Liver (tissue), 3 donors: ENCODE measurements at regions not wholly inside any gene's neighbourhood (a gene's known extent, or its start where the extent isn't known, plus 50 kb on each side); places are given as distances from the start of the nearest gene placed in this dataset.
"Not testable (repeated sequence)": the region's sequence is repeated elsewhere in the genome, so short reads cannot be mapped to it uniquely, and the experiment has no call there.

Experiments used
- ATF3 ChIP-seq: IDR thresholded peaks from 2 replicates; pipeline ENCODE4 v1.6.1; 2016; ENCODE audit warnings: antibody characterized with exemption
- CTCF ChIP-seq: fragments of 150-350 bp; IDR thresholded peaks from 2 replicates; pipeline ENCODE4 v1.5.1; 2017; ENCODE audit warnings: improper control_type of control experiment, low read depth, low read length; ENCODE audit not compliant: missing input control
- EGR1 ChIP-seq, 2 donors: IDR thresholded peaks; 2 replicates each; pipeline ENCODE4 v1.6.1; 2016 to 2018; ENCODE audit warnings: antibody characterized with exemption in 2 of 2, low read depth in 2 of 2
- FOXA1 ChIP-seq: IDR thresholded peaks from 2 replicates; pipeline ENCODE4 v1.6.1; 2016; ENCODE audit warnings: antibody characterized with exemption
- GABPA ChIP-seq, 2 donors: IDR thresholded peaks in 1 of 2; conservative IDR thresholded peaks in 1 of 2; 2 replicates each; pipeline ENCODE4 v1.6.1; 2016; ENCODE audit warnings: antibody characterized with exemption in 2 of 2, mild to moderate bottlenecking in 1 of 2, moderate library complexity in 1 of 2
- JUND ChIP-seq, 2 donors: IDR thresholded peaks; 2 replicates each; pipeline ENCODE4 v1.6.1; 2016; ENCODE audit warnings: antibody characterized with exemption in 2 of 2
- MAX ChIP-seq: IDR thresholded peaks from 2 replicates; pipeline ENCODE4 v1.6.1; 2016; ENCODE audit warnings: antibody characterized with exemption
- NR2F2 ChIP-seq: IDR thresholded peaks from 2 replicates; pipeline ENCODE4 v1.6.1; 2016; ENCODE audit warnings: antibody characterized with exemption
- RAD21 ChIP-seq, 2 donors: IDR thresholded peaks; 2 replicates each; pipeline ENCODE4 v1.6.1; 2016; ENCODE audit warnings: antibody characterized with exemption in 2 of 2, mild to moderate bottlenecking in 2 of 2
- REST ChIP-seq: IDR thresholded peaks from 2 replicates; pipeline ENCODE4 v1.6.1; 2016; ENCODE audit warnings: antibody characterized with exemption, mild to moderate bottlenecking
- RXRA ChIP-seq, 2 donors: IDR thresholded peaks; 2 replicates each; pipeline ENCODE4 v1.6.1; 2017 to 2018; ENCODE audit warnings: antibody characterized with exemption in 2 of 2, mild to moderate bottlenecking in 1 of 2
- TAF1 ChIP-seq: conservative IDR thresholded peaks from 2 replicates; pipeline ENCODE4 v1.6.1; 2016; ENCODE audit warnings: antibody characterized with exemption, mild to moderate bottlenecking
- YY1 ChIP-seq: IDR thresholded peaks from 2 replicates; pipeline ENCODE4 v1.6.1; 2016; ENCODE audit warnings: antibody characterized with exemption, mild to moderate bottlenecking
- donor health status: healthy.
- donor health status: healthy.

- TF ChIP-seq CTCF; TAF1; FOXA1; RAD21 (IDR thresholded peaks at IDR 0.05); EGR1 (IDR thresholded peaks at IDR 0.05; ENCODE audit: low read depth in 2 of 2); GABPA (IDR thresholded peaks at IDR 0.05 in 1 of 2, conservative IDR thresholded peaks at IDR 0.05 in 1 of 2); YY1; NR2F2; MAX; REST; JUND (IDR thresholded peaks at IDR 0.05); ATF3; RXRA (IDR thresholded peaks at IDR 0.05): not testable (repeated sequence)
Measured at GRCh38 chr4:4106923-4107322, 119.8 kb downstream of the OTOP1 start.
